ENCODE measurements at regions not wholly inside any gene's neighbourhood (a gene's known extent, or its start where the extent isn't known, plus 50 kb on each side); places are given as distances from the start of the nearest gene placed in this dataset.
"Not testable (repeated sequence)": the region's sequence is repeated elsewhere in the genome, so short reads cannot be mapped to it uniquely, and the experiment has no call there.

DNA sequence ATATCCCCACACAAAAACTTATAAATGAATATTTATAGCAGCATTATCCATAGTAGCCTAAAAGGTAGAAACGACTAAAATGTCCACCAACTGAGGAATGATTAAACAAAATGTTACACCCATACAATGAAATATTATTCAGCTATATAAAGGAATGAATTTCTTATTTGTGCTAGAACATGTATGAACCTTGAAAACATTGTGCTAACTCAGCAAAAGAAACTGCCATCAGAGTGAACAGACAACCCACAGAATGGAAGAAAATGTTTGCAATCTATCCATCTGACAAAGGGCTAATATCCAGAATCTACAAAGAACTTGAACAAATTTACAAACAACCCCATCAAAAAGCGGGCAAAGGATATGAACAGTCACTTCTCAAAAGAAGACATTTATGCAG lies 155.3 kb upstream of the DIAPH2 start:
- not testable (repeated sequence) for DNase-seq

DNA sequence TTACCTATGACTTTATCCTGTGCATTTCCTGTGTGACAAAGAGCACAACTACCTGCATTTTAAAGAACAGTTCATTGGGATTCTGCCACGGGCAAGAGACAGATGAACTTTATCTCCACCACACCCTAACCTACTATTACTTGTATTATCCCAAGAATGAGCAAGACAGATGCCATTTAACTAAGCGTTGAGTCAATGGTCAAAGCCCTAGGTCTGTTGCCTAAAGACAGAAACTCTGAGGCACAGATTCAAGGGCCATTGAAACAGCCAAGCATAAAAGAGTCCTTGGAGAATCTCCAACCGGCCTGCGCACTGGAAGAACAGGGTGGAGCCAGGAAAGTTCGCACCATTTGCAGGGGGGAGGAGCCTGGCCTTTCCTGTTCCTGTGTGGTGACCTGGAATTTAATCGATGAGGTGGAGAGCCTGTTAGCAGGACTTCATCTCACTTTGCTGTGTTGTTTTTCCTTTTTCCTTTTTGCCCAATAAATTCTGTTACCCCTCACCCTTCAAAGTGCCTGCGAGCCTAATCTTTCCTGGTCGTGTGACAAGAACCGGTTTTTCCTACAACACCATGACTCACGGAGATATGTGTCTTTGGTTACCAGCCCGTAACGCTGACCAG lies 146.4 kb upstream of the DIAPH2 start:
- DNase-seq = no peak

DNA sequence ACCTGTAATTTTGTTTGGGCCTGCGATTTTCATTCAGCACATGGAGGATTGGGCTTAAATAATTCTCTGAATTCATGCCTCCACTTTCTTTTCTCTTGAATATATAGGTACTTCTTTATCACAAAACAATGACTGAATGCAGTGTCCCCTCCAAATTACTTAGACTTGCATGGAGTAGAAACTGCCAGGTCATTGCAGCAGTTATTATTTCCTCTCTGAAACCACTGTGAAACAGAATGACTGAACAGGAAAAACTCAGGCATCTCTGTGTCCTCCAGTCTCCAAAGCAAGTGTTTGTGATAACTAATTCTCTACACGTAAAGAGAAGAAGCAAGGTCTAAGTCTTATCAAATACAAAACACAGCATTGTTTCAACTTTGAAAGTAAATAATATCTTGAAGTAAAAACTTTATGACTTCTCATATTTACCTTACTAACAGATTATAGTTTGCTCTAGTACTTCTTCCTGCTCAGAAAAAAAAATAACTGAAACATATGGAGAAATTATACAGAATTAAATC lies 144.5 kb upstream of the DIAPH2 start:
- no peak for DNase-seq

DNA sequence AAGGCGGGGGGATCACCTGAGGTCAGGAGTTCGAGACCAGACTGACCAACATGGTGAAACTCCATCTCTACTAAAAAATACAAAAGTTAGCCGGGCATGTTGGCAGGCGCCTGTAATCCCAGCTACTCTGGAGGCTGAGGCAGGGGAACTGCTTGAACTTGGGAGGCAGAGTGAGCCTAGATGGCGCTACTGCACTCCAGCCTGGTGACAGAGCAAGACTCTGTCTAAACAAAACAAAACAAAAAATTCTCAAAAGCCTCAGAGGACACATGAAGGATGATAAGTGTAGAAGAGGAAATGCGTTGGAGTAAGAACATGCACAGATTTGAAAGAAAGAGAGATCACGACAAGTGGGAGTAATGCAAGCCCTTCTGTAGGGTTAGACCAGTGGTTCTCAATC lies 138.4 kb upstream of the DIAPH2 start:
- DNase-seq = not testable (repeated sequence)

DNA sequence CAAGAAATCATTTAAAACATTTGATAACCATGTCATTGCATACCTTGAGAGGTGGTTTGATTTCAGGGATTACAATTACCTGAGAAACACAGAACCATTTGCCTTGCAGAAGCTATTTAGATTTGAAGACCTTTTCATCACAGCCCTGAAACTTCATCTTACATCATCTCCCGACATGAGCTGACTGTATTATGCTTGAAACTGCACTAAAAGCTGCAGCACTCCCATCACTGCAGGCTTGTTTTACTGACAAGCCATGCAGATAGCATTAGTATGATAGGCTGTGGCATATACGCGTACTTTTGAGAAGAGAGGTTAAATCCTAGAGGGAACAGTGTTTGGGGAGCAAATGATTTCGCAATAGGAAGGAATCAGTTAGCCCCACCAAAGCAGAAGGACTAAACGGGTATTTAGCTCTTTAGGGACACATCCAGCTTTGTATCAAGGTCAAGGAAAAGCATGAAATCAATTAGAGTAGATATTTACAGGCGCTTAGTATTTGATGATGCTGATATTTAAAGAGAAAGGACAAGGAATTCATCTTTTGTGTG lies 133.2 kb upstream of the DIAPH2 start:
- no peak for DNase-seq

DNA sequence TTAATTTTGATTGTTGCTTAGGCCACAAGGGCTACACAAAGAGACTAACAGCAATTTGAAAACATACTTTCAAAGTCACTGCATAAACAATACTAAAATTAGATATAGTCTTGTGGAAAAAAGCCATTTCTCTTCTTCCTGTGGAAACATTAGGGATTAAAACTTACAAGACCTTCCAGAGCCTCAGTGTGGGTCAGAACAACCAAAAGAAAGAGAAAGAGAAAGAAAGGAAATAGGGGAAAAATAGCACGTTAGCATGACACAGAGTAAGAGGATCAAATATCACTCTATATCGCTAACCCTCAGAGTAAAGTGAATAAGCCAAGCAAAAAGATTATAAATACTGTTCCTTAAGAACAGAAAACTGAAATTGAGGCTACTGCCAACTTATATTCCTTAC lies 127.8 kb upstream of the DIAPH2 start:
- DNase-seq = no peak

DNA sequence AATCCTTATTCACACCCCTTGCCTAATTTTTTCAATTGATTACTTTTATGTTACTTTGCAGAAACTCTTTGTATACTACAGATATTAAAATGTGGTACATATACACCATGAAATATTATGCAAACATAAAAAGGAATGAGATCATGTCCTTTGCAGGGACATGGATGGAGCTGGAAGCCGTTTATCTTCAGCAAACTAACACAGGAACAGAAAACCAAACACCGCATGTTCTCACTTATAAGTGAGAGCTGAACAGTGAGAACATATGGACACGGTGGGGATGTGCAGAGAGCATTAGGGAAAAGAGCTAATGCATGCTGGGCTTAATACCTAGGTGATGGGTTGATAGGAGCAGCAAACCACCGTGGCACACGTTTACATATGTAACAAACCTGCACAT lies 123.5 kb upstream of the DIAPH2 start:
- DNase-seq = not testable (repeated sequence)

DNA sequence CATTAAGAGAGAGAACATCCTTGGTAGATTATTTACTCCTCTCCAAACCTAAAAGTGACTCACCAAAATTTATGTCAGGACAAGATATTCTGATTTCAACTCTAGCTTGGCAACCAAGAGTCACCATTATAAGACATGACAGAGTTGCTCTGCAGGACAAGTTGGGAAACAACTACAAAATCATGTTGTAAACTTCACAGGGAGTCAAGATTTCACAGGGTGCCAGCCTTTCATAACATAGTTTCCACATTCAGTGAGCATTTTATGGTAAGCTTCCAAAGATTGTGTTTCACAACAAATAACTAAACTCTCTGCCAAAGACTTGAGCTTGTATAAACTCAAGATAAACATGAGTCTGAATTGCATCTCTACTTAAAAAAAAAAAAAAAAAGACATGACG lies 121.0 kb upstream of the DIAPH2 start:
- peak; percentile 64 to 82 for DNase-seq

DNA sequence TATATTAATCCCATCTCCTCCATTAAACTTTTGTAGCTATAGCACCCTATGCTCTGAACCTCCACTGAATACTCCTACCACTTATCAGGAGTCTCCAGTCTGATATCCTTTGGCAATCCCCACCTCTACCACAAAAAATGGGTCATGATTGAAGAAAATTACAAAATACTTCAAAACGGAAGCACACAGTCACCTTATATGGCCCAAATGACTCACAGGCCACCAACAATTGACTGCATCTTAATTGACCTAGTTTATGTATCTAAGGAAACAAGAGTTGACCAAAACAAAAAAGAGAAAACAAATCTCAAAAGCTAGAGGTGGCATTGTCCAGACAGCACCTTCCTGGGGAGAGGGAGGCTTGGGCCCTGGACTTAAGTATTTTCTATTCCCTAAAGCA lies 120.0 kb upstream of the DIAPH2 start:
- no peak for DNase-seq

DNA sequence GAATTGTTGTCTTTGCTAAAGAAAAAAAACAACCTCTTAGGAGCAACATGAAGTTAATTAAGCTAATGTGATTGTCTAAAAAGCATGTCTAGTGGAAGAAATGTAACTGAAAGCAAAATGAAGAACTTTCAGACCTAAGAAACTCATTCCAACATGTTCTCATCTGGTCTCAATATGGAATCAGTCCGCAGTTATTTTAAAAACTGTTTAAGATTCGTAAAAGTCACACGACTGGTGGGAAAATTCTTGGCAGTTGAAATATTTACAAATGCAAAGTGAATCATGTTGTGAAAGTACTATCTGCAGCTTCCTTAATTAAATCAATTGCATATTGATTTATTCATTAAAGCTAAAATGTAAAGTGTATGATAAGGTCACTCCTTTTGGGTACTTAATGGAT lies 117.8 kb upstream of the DIAPH2 start:
- no peak for DNase-seq

DNA sequence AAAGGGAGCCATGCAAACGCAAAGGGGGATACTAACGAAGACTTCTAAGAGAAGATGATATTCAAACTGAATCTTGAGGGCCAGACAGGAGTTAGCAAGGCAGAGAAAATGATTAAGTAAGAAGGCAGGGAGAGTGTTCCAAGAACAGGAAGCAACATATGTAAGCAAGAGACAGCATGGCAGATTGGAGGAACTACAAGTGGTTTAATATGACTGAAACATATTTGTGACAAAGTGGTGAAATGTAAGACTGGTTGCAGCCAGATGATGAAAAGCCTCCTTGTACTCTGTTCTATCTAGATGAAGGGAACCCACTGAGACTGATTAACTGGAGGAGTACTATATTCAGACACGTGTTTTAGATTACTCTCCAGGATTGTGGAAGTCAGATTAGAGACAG lies 116.6 kb upstream of the DIAPH2 start:
- DNase-seq = no peak

DNA sequence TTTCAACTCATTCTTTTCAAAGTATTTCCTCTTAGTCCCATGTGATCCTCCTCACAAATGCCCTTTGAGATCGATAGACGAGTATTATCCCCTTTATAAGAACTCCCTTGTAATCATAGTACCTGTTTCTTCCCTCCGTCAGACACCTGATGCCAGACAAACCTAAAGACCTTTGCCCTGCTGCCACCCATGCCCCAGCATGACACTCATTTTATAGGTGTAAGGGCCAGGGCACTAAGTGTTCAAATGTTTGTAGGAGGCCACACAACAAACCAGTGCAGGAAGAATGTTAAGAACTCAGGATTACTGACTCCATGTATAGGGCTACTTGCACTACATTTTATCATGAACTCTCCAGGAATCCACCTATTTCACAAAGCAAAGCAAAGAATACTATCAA lies 115.6 kb upstream of the DIAPH2 start:
- no peak for DNase-seq

DNA sequence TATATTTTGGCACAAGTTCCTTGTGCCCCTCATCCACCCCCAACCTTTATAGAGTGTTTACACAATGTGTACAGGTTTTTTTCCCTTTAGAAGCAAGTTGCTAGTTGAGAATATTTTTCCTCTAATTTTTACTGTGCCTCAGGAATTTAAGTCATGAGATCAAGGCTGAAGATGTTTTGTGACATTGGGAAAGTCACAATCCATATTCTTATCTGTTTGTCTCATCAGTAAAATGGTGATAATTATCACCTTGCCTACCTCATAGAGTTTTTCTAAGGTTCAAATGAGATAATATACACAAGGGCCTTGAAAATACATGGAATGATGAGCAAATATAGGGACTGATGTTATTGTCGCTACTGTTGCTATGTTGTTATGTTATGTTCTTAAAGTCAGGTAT lies 109.6 kb upstream of the DIAPH2 start:
- no peak for DNase-seq

DNA sequence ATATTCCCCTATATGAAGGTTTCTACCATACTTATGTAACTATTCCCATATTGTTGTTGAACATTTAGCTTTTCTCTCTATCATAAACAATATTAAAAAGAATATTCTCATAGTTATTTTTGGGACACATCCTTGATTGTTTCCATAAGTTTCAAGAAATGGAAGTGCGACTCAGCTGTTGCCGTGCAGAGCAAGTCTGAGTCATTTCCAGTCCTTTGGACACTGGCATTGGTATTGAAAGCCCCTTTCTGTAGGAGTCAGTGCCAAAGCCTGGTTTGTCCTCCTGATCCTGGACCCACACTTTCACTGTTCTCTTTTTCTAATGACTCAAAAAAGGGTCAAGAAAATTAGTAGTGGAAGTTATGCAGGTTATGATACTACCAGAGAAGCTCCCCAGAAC lies 108.3 kb upstream of the DIAPH2 start:
- DNase-seq = no peak

DNA sequence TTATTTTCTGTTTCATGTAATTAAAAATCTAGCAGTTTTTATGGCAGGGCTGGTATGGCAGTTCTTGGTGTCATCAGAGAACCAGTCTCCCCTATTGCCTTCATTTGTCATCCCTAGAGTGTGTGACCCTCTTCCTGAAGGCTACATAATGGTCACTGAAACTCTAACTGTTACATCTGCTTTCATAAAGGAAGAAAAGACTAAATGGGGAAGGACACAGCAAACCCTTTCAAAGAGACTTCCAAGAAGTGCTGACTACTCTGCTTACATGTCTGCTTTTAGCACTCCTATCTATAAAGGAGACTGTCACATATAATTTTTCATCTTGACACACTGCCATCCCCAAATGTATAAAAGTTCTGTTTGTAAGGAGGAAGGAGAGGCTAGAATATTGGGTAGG lies 105.9 kb upstream of the DIAPH2 start:
- DNase-seq = no peak

DNA sequence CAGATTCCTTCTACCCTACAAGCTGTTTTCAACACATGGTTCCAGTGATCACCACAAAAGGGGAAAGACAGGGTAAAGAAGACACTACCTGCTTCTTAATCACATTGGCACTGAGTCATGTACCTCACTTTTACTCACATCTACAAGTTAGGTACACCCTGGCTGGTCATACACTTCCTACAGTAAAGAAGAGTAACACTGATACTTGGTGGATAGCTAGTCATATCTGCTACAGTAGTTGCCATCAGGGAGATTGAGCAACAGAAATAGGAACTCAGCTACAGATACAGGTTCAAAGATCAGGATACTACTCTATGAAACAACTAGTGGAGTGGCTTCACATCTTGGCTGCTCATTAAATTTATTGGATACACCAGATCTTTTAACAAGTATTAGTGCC lies 105.4 kb upstream of the DIAPH2 start:
- DNase-seq = no peak

DNA sequence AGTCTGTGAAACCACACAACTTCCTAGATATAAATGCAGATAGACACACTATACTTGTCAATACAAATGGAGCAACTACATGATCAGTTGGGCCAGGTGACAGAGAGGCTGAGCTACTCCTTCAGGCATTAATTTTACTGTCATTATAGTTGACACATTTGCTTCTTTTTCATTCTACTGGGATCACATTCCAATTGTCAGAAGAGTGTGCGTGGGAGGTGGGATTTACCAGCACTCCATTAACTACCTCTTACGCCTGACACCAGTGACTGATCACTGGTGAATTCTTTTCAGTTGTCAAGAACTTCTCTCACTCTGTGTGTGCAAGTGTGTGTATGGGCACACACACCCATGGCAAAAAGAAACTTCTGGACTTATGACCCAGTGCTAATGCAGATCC lies 94.2 kb upstream of the DIAPH2 start:
- DNase-seq = no peak

DNA sequence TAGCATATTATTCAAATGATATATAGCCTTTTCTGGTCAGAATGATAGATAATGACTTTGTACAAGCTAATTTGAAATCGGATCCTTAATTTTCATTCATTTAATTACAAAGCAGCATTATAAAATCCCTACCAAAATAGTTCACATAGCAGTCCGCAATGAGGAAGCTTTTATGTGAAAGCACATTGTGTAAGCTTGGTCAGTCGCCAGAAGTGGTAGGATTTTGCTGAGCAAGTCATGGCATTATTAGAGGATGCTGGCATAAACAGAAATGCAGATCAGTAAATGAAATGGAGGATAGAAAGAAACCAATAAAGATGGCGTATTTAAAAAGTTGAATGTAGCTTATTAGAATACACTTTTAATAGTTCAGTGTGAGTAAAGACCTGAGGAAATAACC lies 93.2 kb upstream of the DIAPH2 start:
- no peak for DNase-seq

DNA sequence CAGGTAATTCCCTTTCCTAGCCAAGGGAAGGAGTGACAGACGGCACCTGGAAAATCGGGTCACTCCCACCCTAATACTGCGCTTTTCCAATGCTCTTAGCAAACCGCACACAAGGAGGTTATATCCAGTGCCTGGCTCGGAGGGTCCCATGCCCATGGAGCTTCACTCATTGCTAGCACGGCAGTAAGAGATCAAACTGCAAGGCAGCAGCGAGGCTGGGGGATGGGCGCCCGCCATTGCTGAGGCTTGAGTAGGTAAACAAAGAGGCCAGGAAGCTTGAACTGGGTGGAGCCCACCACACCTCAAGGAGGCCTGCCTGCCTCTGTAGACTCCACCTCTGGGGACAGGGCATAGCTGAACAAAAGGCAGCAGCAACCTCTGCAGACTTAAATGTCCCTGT lies 86.8 kb upstream of the DIAPH2 start:
- DNase-seq = not testable (repeated sequence)

DNA sequence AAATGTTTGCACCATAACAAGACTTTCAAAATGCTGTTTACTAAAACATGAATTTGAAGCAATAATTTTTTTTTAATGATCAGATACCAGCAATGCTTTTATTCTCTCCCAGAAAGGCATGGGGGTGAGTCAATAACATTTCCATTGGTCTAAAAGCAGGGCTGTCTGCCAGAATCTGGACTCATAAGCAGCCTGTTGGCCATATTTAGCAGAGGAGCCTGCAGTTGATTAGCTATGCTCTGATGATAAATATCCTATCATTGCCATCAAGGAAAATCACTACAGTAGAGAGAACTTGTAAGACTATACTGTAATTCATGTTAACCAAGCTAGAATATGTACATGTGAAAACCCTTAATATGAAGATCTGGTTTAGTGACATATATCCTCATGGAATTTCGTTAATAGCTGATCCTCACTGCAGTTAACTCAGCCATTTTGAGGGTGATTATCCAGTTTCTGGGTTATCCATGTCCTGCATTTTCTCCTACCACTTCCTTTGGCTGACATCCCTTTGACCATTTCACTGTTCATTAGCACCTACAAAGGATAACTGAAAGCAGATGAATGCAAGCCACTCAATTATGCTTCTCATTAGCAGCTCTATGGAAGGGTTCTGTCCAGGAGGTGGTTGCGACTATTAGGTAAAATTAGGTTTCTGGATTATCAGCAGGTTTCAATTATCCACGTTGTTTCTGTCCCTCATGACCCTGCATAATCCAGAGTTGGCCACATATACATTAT lies 72.9 kb upstream of the DIAPH2 start:
- DNase-seq = peak; percentile 37 to 45

DNA sequence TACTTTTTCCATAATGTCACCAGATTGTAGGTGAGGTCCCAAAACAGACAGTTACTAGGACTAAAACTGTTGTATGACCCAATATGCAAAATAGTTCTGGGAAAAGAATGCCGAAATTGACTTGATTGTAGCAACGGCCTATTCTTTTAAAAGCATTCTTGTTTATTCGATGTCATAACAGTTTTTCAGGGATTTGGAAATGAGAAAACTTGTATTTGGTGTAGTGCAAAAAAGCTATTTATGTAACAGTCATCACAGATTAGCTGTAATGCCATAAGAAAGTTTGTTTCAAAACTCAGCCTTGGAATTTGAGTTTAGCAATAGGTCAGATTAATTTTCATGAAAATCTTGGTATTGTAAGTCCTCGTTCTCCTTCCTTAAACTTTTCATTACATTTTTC lies 69.2 kb upstream of the DIAPH2 start:
- DNase-seq = no peak

DNA sequence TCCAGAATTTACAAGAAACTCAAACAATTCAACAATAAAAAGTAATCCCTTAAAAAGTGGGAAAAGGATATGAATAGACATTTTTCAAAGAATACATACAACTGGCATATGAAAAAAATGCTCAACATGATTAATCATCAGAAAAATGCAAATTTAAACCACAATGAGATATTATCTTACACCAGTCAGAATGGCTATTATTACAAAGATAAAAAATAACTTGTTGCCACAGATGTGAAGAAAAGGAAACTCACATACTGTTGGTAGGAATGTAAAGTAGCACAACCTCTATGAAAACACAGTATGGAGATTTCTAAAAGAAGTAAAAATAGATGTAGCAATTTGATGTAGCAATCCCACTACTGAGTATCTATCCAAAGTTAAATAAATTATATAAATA lies 65.1 kb upstream of the DIAPH2 start:
- DNase-seq = no peak

DNA sequence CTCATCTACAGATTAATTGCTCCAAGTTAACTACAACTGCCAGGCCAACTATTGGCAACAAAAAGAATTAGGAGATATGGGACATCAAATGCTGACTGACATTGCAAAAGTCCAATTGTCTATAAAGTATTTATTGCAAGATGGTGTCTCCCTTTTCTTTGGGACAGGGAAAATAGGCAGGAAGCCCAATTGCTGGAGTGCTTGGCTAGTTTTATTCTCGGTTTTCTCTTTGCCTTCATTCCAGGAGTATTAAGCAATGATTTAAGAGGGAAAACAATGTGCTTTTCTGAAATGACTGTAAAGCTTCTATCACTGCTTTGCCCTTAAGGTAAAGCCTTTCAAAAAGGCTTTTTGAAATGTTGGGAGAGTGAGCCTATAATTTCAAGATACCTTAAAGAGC lies 62.8 kb upstream of the DIAPH2 start:
- no peak for DNase-seq
